Neural cell (in vitro differentiated cells): ENCODE measurements at regions not wholly inside any gene's neighbourhood (a gene's known extent, or its start where the extent isn't known, plus 50 kb on each side); places are given as distances from the start of the nearest gene placed in this dataset.

Source experiments
- H2AFZ ChIP-seq: fragments of 200-600, 300-800 bp; sonication (generic), shearing (Covaris generic); 2 replicates; pipeline ENCODE4 v1.6.0; 2014; ENCODE audit warnings: low read depth, mild to moderate bottlenecking, antibody characterized with exemption, low read length, moderate library complexity
- H3F3A ChIP-seq: fragments of 200-600 bp; shearing (Covaris generic); 2 replicates; pipeline ENCODE4 v1.6.1; 2016; ENCODE audit warnings: mild to moderate bottlenecking, moderate library complexity, mixed read lengths, antibody characterized with exemption, low read length; ENCODE audit not compliant: insufficient read depth, poor library complexity, severe bottlenecking
- H3K27ac ChIP-seq: fragments of 200-600, 300-800 bp; sonication (generic), shearing (Covaris generic); 2 replicates; pipeline ENCODE4 v1.5.1; 2014; ENCODE audit warnings: mild to moderate bottlenecking, low read length, moderate library complexity
- H3K27me3 ChIP-seq: fragments of 300-800, 200-600 bp; sonication (generic), shearing (Covaris generic); 2 replicates; pipeline ENCODE4 v1.6.0; 2014; ENCODE audit warnings: mild to moderate bottlenecking, low read depth, low read length, moderate library complexity; ENCODE audit not compliant: insufficient read depth
- H3K36me3 ChIP-seq: fragments of 300-800, 200-600 bp; sonication (generic), shearing (Covaris generic); 2 replicates; pipeline ENCODE4 v1.5.1; 2014; ENCODE audit warnings: mild to moderate bottlenecking, antibody characterized with exemption, low read length, moderate library complexity; ENCODE audit not compliant: insufficient read depth
- H3K4me2 ChIP-seq: fragments of 300-800, 200-600 bp; sonication (generic), shearing (Covaris generic); 2 replicates; pipeline ENCODE4 v1.6.0; 2014; ENCODE audit warnings: mild to moderate bottlenecking, low read length
- H3K4me3 ChIP-seq: fragments of 300-800, 200-600 bp; sonication (generic), shearing (Covaris generic); 2 replicates; pipeline ENCODE4 v1.5.1; 2014; ENCODE audit warnings: mild to moderate bottlenecking, low read length, moderate library complexity
- H3K79me2 ChIP-seq: fragments of 200-600 bp; shearing (Covaris generic); replicated peaks from 2 replicates; pipeline ENCODE4 v1.6.0; 2014; ENCODE audit warnings: mild to moderate bottlenecking, low read length, moderate library complexity; ENCODE audit not compliant: insufficient read depth
- H3K9ac ChIP-seq: fragments of 300-800, 200-600 bp; sonication (generic), shearing (Covaris generic); 2 replicates; pipeline ENCODE4 v1.6.1; 2016; ENCODE audit warnings: mild to moderate bottlenecking, low read length, mixed read lengths
- H3K9me2 ChIP-seq: fragments of 200-600 bp; shearing (Covaris generic); 2 replicates; pipeline ENCODE4 v1.6.1; 2016; ENCODE audit warnings: mild to moderate bottlenecking, low read length, mixed read lengths; ENCODE audit not compliant: insufficient read depth
- H3K9me3 ChIP-seq: fragments of 200-600, 300-800 bp; sonication (generic), shearing (Covaris generic); 2 replicates; pipeline ENCODE4 v1.6.1; 2016; ENCODE audit warnings: mild to moderate bottlenecking, mixed run types, low read length, moderate library complexity, mixed read lengths
- H4K20me1 ChIP-seq: fragments of 200-600 bp; shearing (Covaris generic); 2 replicates; pipeline ENCODE4 v1.6.1; 2016; ENCODE audit warnings: mild to moderate bottlenecking, mixed run types; ENCODE audit not compliant: insufficient read depth
- EP300 ChIP-seq: fragments of 450-650 bp; conservative IDR thresholded peaks from 2 replicates; pipeline ENCODE4 v1.6.1; 2014; ENCODE audit warnings: antibody characterized with exemption, mild to moderate bottlenecking, moderate library complexity; ENCODE audit not compliant: poor library complexity, severe bottlenecking
- EZH2 ChIP-seq: fragments of 200-600, 300-800 bp; shearing (Covaris generic), sonication (generic); IDR thresholded peaks from 2 replicates; pipeline ENCODE4 v1.6.1; 2014; ENCODE audit warnings: antibody characterized with exemption, low read length, borderline replicate concordance, mild to moderate bottlenecking; ENCODE audit not compliant: insufficient read depth, poor library complexity, severe bottlenecking
- MXI1 ChIP-seq: fragments of 450-650 bp; conservative IDR thresholded peaks from 2 replicates; pipeline ENCODE4 v1.6.1; 2014; ENCODE audit warnings: antibody characterized with exemption, mild to moderate bottlenecking; ENCODE audit not compliant: poor library complexity, severe bottlenecking
- POLR2AphosphoS5 ChIP-seq: IDR thresholded peaks from 2 replicates; pipeline ENCODE4 v1.6.1; 2012
- RAD21 ChIP-seq: fragments of 450-650 bp; conservative IDR thresholded peaks from 2 replicates; pipeline ENCODE4 v1.6.1; 2014; ENCODE audit warnings: antibody characterized with exemption, mild to moderate bottlenecking, moderate library complexity
- REST ChIP-seq: IDR thresholded peaks from 2 replicates; pipeline ENCODE4 v1.6.1; 2012; ENCODE audit warnings: borderline replicate concordance
- SMC3 ChIP-seq: fragments of 450-650 bp; conservative IDR thresholded peaks from 2 replicates; pipeline ENCODE4 v1.6.1; 2014; ENCODE audit warnings: antibody characterized with exemption, mild to moderate bottlenecking, moderate library complexity; ENCODE audit not compliant: poor library complexity
- TAF1 ChIP-seq: IDR thresholded peaks from 2 replicates; pipeline ENCODE4 v1.6.1; 2012; ENCODE audit warnings: low read depth
- TF ChIP-seq, protein P1 (sequence below): fragments of 450-650 bp; IDR thresholded peaks from 2 replicates; pipeline ENCODE4 v1.5.1; 2014; ENCODE audit warnings: antibody characterized with exemption, mild to moderate bottlenecking, moderate library complexity; ENCODE audit not compliant: poor library complexity, severe bottlenecking

- peaks cover 5% of the 10 kb centered on the region for H3K9me3 ChIP-seq
Measured at GRCh38 chr10:35844686-35845085, 202.6 kb upstream of the FZD8 start.

DNA sequence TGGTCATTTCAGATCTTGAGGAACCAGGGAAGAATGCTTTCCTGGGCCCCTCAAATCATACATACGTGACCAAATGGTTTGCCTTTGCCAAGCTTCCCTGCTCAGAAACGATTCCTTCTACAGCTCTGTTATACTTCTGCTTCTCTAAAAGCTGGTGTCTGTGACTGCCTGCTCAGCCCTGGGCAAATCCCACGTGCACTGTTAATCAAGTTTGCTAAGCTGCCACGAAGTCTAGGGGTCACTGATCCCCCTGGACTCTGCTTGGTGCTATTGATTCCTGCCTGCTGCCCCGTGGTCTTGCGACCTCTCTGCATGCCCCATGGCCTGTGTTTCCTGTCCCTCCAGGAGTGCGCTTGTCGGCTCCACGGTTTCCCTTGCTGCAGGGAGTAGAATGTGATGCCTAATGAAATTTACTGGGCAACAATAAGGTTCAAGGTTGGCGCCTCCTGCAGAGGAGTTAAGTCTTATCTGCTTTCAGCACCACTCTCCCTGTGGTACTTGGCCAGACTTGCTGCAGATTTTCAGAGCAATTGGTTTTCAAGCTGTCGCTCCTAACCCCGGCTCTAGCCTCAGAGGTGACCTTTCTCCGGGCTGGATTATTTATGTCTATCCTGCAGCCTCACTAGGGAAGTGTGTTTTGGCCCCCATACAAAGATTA lies 201.6 kb upstream of the FZD8 start:
- Histone ChIP-seq H3F3A (no peaks in the 10 kb centered on the region), H3K27me3 (no peaks in the 10 kb centered on the region), H2AFZ (no peak overlapping the region), H3K4me3 (no peak overlapping the region), H3K9me2 (no peaks in the 10 kb centered on the region), H3K9ac (no peak overlapping the region), H3K27ac (no peak overlapping the region), H3K4me2 (no peak overlapping the region), H4K20me1 (no peaks in the 10 kb centered on the region), H3K9me3 (peaks cover 5% of the 10 kb centered on the region), H3K79me2 (no peaks in the 10 kb centered on the region), H3K36me3 (no peaks in the 10 kb centered on the region)
- TF ChIP-seq EP300: no peak
- no peak for TF ChIP-seq RAD21
- no peak for TF ChIP-seq SMC3
- TF ChIP-seq, protein P1, sequence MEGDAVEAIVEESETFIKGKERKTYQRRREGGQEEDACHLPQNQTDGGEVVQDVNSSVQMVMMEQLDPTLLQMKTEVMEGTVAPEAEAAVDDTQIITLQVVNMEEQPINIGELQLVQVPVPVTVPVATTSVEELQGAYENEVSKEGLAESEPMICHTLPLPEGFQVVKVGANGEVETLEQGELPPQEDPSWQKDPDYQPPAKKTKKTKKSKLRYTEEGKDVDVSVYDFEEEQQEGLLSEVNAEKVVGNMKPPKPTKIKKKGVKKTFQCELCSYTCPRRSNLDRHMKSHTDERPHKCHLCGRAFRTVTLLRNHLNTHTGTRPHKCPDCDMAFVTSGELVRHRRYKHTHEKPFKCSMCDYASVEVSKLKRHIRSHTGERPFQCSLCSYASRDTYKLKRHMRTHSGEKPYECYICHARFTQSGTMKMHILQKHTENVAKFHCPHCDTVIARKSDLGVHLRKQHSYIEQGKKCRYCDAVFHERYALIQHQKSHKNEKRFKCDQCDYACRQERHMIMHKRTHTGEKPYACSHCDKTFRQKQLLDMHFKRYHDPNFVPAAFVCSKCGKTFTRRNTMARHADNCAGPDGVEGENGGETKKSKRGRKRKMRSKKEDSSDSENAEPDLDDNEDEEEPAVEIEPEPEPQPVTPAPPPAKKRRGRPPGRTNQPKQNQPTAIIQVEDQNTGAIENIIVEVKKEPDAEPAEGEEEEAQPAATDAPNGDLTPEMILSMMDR: no peak
- TF ChIP-seq REST: no peak
- TF ChIP-seq TAF1: no peak
- TF ChIP-seq POLR2AphosphoS5: no peak
- no peak for TF ChIP-seq MXI1

More at GRCh38 chr10:35844686-35845085, 202.6 kb upstream of the FZD8 start:
- no peak overlapping the region for H2AFZ ChIP-seq
- H3K4me2 ChIP-seq: no peak overlapping the region
- H3K4me3 ChIP-seq: no peak overlapping the region
- TF ChIP-seq, protein P1: no peak
- TF ChIP-seq RAD21: no peak
- TF ChIP-seq POLR2AphosphoS5: no peak
- no peak for TF ChIP-seq EZH2
- TF ChIP-seq TAF1: no peak
- TF ChIP-seq EP300: no peak
- TF ChIP-seq MXI1: no peak
- TF ChIP-seq SMC3: no peak
- no peak for TF ChIP-seq REST
- no peaks in the 10 kb centered on the region for H3F3A ChIP-seq
- H3K9ac ChIP-seq: no peak overlapping the region
- H3K79me2 ChIP-seq: no peaks in the 10 kb centered on the region
- no peaks in the 10 kb centered on the region for H3K9me2 ChIP-seq
- no peak overlapping the region for H3K27ac ChIP-seq
- no peaks in the 10 kb centered on the region for H3K27me3 ChIP-seq
- H4K20me1 ChIP-seq: no peaks in the 10 kb centered on the region
- no peaks in the 10 kb centered on the region for H3K36me3 ChIP-seq
